Thoracic aorta (tissue), 2 donors: ENCODE measurements at regions not wholly inside any gene's neighbourhood (a gene's known extent, or its start where the extent isn't known, plus 50 kb on each side); places are given as distances from the start of the nearest gene placed in this dataset.

Experiments
- ATAC-seq: fragments of 150-250 bp; one replicate; pipeline ENCODE4 v1.8.0; 2017; ENCODE audit warnings: low read depth; ENCODE audit not compliant: insufficient number of reproducible peaks, low FRiP score
- DNase-seq: peaks from one replicate; pipeline ENCODE4 v3.0.0-alpha.2; 2020; ENCODE audit warnings: low spot score
- H3K27ac ChIP-seq, 2 donors: fragments of 200-600 bp; sonication (generic); 1 replicate in 1 of 2; 2 replicates in 1 of 2; pipeline ENCODE4 v1.5.1; 2016; ENCODE audit warnings: mild to moderate bottlenecking in 2 of 2, moderate library complexity in 2 of 2
- H3K27me3 ChIP-seq: fragments of 200-600 bp; sonication (generic); replicated peaks from 2 replicates; pipeline ENCODE4 v1.6.0; 2016; ENCODE audit warnings: mild to moderate bottlenecking; ENCODE audit not compliant: insufficient read depth
- H3K36me3 ChIP-seq: fragments of 200-600 bp; sonication (generic); one replicate; pipeline ENCODE4 v1.5.1; 2016
- H3K4me1 ChIP-seq, 2 donors: fragments of 200-600 bp; sonication (generic); 1 replicate in 1 of 2; 2 replicates in 1 of 2; pipeline versions ENCODE4 v1.5.1 to v1.6.0; 2016; ENCODE audit warnings: low read depth in 2 of 2, mild to moderate bottlenecking in 1 of 2; ENCODE audit not compliant: control insufficient read depth in 1 of 2
- H3K4me3 ChIP-seq: fragments of 200-600 bp; sonication (generic); 2 replicates; pipeline ENCODE4 v1.5.1; 2016; ENCODE audit warnings: mild to moderate bottlenecking
- H3K9me3 ChIP-seq: fragments of 200-600 bp; sonication (generic); 2 replicates; pipeline ENCODE4 v1.5.1; 2016
- CTCF ChIP-seq: fragments of 200-600 bp; sonication (generic); IDR thresholded peaks from one replicate; pipeline ENCODE4 v1.5.1; 2019; ENCODE audit warnings: antibody characterized with exemption

DNA sequence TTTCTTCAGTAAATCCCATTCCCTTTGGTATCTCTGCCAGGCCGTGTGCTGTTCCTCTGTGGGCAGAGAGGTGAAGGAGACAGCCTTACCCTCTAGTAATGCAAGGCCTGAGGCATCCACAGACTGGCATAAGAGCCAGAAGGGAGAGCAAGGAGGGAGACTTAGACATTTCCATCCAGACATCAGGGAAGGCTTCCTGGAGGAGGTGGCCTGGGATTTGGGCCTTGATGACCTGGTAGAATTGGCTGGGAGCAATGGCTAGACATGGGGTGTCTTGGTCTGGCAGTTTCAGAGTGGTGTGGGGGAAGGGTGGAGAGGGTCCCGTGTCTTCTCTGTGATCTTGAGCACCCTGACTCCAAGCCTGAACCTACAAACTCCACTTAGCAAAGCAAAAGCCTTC is 81.8 kb downstream of the RHOB start:
- Histone ChIP-seq H3K27ac (no peak overlapping the region), H3K9me3 (no peaks in the 10 kb centered on the region), H3K27me3 (no peaks in the 10 kb centered on the region), H3K36me3 (no peaks in the 10 kb centered on the region), H3K4me3 (no peak overlapping the region), H3K4me1 (peaks cover 0 to 18% of the 10 kb centered on the region in 2 donors)
- no peak for ATAC-seq
- no peak for DNase-seq
- no peak for TF ChIP-seq CTCF

DNA sequence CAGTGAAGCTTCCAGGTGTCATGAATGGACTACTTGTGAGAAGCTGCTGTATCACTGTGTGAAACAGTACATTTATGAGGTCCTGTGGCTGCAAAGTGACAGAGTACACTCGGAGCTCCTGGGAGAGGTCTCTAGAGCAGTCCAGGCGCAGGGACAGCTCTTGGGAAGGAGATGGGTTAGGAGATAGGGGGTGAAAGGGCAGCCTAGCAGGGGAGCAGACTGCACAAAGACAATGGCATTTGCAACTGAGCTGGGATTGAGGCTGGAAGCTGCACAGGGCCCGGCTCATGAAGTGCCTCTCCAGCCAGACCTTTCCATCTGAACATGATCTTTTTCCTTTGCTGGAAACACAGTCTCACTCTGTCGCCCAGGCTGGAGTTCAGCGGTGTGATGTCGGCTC is 83.6 kb downstream of the RHOB start:
- ATAC-seq (no peak), DNase-seq (no peak)
- Histone ChIP-seq H3K27me3 (no peaks in the 10 kb centered on the region), H3K36me3 (no peaks in the 10 kb centered on the region), H3K27ac (no peak overlapping the region), H3K9me3 (no peaks in the 10 kb centered on the region), H3K4me3 (no peak overlapping the region), H3K4me1 (peaks cover 0 to 3% of the 10 kb centered on the region in 2 donors)
- no peak for TF ChIP-seq CTCF

DNA sequence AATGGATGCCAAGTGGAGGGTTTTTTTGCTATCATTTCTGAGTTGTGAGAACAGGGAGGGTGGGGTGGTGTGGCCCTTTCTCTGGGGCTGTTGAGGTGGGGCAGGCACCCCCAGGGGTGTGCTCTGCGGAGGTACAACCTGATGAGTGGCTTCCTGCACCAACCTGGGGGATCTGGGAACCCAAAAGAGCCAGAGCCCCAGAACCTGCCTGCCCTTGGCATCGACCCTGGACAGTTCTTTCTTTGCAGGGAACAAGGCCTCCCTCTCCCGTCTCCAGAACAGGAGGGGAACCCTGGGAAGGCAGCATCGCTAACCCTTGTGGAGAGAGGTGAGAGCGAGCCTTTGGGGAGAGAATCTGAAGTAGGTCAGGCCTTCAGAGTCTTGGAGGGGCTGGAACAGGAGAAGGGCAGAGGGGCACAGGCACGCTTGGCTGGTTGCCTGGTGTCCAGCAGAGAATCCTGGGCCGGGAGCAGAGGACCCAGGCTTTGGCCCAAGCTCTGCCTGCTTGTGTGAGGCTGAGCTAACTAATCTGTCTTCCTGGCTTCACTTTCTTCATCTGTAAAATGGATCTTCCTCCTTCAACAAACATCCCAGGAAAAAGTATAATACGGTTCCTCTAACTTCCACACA is 84.9 kb downstream of the RHOB start:
- DNase-seq (no peak), ATAC-seq (no peak)
- peaks cover 6 to 13% of the 10 kb centered on the region in 2 donors for H3K4me1 ChIP-seq
- no peaks in the 10 kb centered on the region for H3K36me3 ChIP-seq
- H3K4me3 ChIP-seq, result no peak overlapping the region
- no peak overlapping the region for H3K27ac ChIP-seq
- H3K27me3 ChIP-seq, result no peaks in the 10 kb centered on the region
- no peak for TF ChIP-seq CTCF
- no peaks in the 10 kb centered on the region for H3K9me3 ChIP-seq

DNA sequence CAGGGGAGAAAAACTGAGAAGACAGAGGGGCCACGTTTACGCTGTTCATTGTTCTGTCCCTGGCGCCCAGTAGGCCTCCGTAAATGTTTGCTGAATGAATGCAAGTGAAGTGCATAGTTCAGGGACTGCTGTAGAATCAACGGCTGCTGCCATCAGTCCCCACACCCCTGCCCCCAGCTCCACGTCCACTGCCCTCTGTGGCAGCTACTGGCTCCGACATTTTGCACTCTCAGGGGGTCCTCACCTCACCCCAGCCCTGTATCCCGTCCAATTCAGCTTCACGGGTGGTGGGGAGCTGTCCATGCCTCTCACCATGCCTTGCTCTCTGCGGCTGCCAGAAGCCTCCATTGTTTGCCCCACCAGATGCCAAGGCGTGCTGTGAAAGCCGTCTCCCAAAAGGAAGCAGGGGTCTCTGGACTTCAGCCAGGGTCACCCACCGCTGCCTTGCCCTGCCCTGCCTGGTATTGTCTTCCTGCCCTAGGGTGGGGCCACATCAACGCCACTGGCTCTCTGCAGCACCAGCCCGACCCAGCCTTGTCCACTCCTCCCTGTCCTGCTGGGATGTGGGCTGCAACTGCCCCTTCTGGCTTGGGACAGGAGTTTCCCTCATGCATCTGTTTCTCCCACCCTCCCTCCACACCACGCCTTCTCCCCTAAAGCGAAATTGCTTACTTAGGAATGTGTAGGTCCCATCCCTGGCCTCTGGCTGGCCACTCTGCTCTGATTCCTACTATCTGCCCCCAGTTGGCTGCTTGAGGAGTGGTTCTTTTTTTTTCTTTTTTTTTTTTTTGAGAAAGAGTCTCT is 86.0 kb downstream of the RHOB start:
- H3K36me3 ChIP-seq, result no peaks in the 10 kb centered on the region
- ATAC-seq, result no peak
- no peaks in the 10 kb centered on the region for H3K9me3 ChIP-seq
- H3K4me1 ChIP-seq, result peaks cover 9 to 24% of the 10 kb centered on the region in 2 donors
- H3K27me3 ChIP-seq, result no peaks in the 10 kb centered on the region
- no peak overlapping the region for H3K4me3 ChIP-seq
- TF ChIP-seq CTCF, result no peak
- H3K27ac ChIP-seq, result no peak overlapping the region
- DNase-seq, result no peak

GRCh38 chr2:20533993-20534622 is 87.2 kb downstream of the RHOB start:
- no peaks in the 10 kb centered on the region for H3K36me3 ChIP-seq
- H3K4me3 ChIP-seq, result no peak overlapping the region
- H3K9me3 ChIP-seq, result no peaks in the 10 kb centered on the region
- H3K4me1 ChIP-seq, result peaks cover 9 to 37% of the 10 kb centered on the region in 2 donors
- H3K27me3 ChIP-seq, result no peaks in the 10 kb centered on the region
- no peak for ATAC-seq
- no peak overlapping the region for H3K27ac ChIP-seq
- no peak for DNase-seq
- no peak for TF ChIP-seq CTCF
